Fibroblast of pulmonary artery (primary cell): ENCODE measurements at regions not wholly inside any gene's neighbourhood (a gene's known extent, or its start where the extent isn't known, plus 50 kb on each side); places are given as distances from the start of the nearest gene placed in this dataset.

Source experiments
- DNase-seq: peaks from one replicate; pipeline ENCODE4 v3.0.0-alpha.2; 2010; ENCODE audit warnings: low read depth
- H3K4me3 ChIP-seq: replicated peaks from 2 replicates; pipeline ENCODE4 v1.5.1; 2011; ENCODE audit warnings: low read depth, mild to moderate bottlenecking, control low read depth, low read length, moderate library complexity
- TF ChIP-seq, protein P1 (sequence below): IDR thresholded peaks from 2 replicates; pipeline ENCODE4 v1.5.1; 2011; ENCODE audit warnings: mild to moderate bottlenecking, control low read depth, low read length, inconsistent platforms; ENCODE audit errors: missing control alignments

GRCh38 chr14:98743536-98743935 lies 528.5 kb downstream of the BCL11B start:
- no peak overlapping the region for H3K4me3 ChIP-seq
- TF ChIP-seq, protein P1, sequence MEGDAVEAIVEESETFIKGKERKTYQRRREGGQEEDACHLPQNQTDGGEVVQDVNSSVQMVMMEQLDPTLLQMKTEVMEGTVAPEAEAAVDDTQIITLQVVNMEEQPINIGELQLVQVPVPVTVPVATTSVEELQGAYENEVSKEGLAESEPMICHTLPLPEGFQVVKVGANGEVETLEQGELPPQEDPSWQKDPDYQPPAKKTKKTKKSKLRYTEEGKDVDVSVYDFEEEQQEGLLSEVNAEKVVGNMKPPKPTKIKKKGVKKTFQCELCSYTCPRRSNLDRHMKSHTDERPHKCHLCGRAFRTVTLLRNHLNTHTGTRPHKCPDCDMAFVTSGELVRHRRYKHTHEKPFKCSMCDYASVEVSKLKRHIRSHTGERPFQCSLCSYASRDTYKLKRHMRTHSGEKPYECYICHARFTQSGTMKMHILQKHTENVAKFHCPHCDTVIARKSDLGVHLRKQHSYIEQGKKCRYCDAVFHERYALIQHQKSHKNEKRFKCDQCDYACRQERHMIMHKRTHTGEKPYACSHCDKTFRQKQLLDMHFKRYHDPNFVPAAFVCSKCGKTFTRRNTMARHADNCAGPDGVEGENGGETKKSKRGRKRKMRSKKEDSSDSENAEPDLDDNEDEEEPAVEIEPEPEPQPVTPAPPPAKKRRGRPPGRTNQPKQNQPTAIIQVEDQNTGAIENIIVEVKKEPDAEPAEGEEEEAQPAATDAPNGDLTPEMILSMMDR = no peak
- DNase-seq = no peak

DNA sequence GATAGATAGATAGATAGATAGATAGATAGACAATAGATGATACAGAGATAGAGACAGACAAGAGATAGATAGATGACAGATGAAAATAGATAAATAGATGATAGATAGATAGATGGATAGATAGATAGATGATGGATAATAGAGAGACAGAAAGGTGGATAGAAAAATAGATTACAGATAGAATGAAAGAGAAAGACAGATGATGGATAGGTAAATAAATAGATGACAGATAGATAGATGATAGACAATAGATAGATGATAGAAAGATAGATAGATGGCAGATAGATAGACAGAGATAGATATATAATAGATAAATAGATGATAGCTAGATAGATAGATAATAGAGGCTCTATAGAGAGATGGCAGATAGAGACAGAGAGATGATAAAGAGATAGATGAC lies 523.0 kb downstream of the BCL11B start:
- TF ChIP-seq, protein P1 = no peak

DNA sequence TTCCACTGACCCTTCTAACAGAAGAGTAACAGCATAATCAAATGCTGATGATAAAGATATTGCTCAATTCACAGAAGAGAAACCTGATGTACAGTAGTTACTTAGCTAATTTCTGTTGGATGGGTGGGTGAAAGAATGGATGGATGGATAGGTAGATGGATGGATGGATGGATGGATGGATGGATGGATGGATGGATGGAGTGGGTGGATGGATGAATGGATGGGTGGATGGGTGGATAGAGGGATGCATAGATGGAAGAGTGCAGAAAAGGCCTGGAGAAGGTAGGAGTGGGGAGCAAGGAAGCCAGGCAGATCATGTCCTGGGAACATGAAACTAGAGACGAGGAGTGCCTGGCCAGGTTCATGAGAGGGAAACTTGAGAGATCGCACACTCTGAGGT lies 520.9 kb downstream of the BCL11B start:
- TF ChIP-seq, protein P1 = no peak
- no peak overlapping the region for H3K4me3 ChIP-seq

More for the DNA sequence above, 523.0 kb downstream of the BCL11B start:
- DNase-seq = no peak
- H3K4me3 ChIP-seq = no peak overlapping the region

DNA sequence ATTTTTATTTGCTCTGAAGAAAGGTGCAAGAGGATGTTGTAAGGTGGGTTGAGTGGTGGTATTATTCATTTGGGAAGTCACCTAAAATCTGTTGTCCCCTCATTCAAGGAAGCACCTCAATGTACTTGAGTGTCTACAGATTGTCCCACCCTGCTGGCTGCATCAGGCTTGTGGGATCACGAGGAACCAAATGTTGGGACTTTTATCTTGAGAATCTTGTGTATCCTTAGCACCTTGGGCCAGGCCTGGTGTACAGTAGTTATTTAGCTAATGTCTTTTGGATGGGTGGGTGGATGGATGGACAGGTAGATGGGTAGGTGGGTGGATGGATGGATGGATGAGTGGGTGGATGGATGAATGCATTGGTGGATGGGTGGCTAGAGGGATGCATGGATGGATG lies 519.3 kb downstream of the BCL11B start:
- DNase-seq = no peak
- TF ChIP-seq, protein P1 = no peak
- no peak overlapping the region for H3K4me3 ChIP-seq

More for the DNA sequence above, 520.9 kb downstream of the BCL11B start:
- no peak for DNase-seq

DNA sequence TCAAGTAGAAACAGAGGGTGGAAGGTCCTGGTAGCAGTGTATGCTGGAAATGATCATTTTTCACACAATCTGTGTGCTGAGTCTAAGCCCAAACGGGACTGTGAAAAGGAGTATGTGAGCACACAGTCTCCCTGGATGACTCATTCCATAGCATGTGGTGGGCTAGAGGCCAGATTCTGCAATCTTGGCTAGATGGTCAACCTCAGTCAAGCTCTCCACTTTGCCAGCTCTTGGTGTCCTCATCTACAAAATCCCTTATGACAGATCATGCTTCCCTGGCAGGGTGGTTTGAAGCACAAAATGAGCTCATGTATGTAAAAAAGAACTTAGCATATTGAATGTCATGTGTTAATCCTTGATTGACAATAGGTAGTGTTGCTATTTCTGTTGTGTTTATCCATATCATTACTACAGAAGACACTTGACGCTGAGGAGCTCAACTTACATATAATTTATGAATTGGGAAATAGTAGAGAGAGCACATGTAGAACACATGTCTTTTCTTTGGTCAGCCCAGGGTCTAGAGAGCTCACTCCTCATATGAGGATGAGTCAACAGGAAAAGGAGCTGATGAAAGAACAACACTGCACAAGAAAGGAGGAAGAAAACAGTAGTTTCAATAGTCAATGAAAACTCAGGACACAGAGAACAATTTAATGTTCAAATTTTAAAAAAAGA lies 517.5 kb downstream of the BCL11B start:
- TF ChIP-seq, protein P1 = no peak
- H3K4me3 ChIP-seq = no peak overlapping the region
- no peak for DNase-seq

DNA sequence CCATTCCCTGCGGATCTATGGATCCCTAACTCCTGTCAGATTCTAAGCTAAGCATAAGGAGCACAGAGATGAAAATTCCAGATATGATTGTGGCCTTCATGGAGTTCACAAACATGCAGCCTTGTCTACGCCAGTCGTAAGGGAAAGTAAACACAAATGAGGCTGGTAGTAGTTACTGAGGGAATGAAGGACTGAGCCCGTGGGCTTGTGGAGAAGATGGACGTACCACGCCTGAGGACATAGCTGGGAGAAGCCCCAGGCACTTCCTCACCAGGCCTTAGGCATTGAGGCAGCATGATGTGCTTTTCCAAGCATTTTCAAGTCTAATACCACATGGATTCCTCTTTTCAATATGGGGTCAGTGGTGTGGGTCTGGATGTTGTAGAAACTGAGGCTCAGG lies 515.2 kb downstream of the BCL11B start:
- TF ChIP-seq, protein P1 = no peak
- H3K4me3 ChIP-seq = no peak overlapping the region

GRCh38 chr14:98758440-98758839 lies 513.6 kb downstream of the BCL11B start:
- DNase-seq = no peak
- H3K4me3 ChIP-seq = no peak overlapping the region
- TF ChIP-seq, protein P1 = no peak

More for the DNA sequence above, 515.2 kb downstream of the BCL11B start:
- no peak for DNase-seq
